ENCODE measurements at regions not wholly inside any gene's neighbourhood (a gene's known extent, or its start where the extent isn't known, plus 50 kb on each side); places are given as distances from the start of the nearest gene placed in this dataset.

DNA sequence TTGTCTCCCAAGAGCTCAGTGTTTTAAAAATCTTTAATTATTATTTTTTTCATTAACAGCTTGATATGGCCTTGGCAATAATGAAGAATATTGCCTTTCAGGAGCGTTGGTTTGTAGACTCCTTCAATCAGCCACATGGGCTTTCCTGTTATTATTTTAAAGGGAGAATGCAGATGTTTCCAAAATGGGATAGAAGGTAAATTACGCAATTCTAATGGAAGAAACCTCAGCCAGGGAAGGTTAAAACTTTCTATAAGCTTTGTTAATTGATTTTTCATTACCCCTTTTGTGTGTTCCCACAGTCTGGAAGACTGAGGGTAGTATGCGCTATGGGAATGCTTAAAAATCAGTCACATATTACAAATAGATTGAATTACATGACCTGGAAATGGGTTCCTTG lies 188.4 kb upstream of the NAV3 start:
- WGBS, 2 experiments (ENCODE audit: extremely low coverage in 2 of 2, insufficient read length in 1 of 2) = no CpG with 5 or more reads among the region's 3 CpGs
- intact Hi-C loops (cut with micrococcal nuclease) = no loop called here

More for the DNA sequence above, 188.4 kb upstream of the NAV3 start:
- Histone ChIP-seq H3K23ac (ENCODE audit: low read depth, low read length) (no peak overlapping the region), H3K9me1 (ENCODE audit: insufficient read depth, low read length) (no peaks in the 10 kb centered on the region), H2BK120ac (ENCODE audit: low read depth, low read length) (no peak overlapping the region), H2BK20ac (ENCODE audit: low read depth, low read length) (no peak overlapping the region), H3K4ac (ENCODE audit: low read depth, low read length) (no peak overlapping the region), H3K4me3 (ENCODE audit: insufficient read depth, low read depth, low read length) (no peak overlapping the region), H3K27me3 (ENCODE audit: control insufficient read depth, insufficient read depth, low read length) (peaks cover 2% of the 10 kb centered on the region; the same call in 1 of the 2 replicates), H2AK9ac (replicated peaks; ENCODE audit: low read depth, low read length, poor library complexity) (no peak overlapping the region), H2AK5ac (ENCODE audit: low read depth, low read length) (no peak overlapping the region), H3K9me3 (ENCODE audit: control insufficient read depth, insufficient read depth, low read length) (no peaks in the 10 kb centered on the region), H3K36me3 (ENCODE audit: control insufficient read depth, insufficient read depth, low read length) (no peaks in the 10 kb centered on the region), H4K5ac (ENCODE audit: low read depth, low read length) (no peak overlapping the region), H3K18ac (ENCODE audit: low read depth, low read length) (no peak overlapping the region), H3K4me1 (ENCODE audit: control insufficient read depth, insufficient read depth, low read length) (no peaks in the 10 kb centered on the region), H3K14ac (replicated peaks; ENCODE audit: low read depth, low read length) (no peak overlapping the region), H2AFZ (replicated peaks; ENCODE audit: low read length, poor library complexity) (no peak overlapping the region), H4K20me1 (ENCODE audit: insufficient read depth, low read length) (no peaks in the 10 kb centered on the region), H2BK15ac (ENCODE audit: low read depth, low read length) (no peak overlapping the region), H3K9ac (ENCODE audit: low read depth, low read length) (no peak overlapping the region), H3K27ac (ENCODE audit: insufficient read depth, low read length) (no peak overlapping the region), H3K56ac (ENCODE audit: extremely low read depth, insufficient read depth, low read length) (no peak overlapping the region), H2BK5ac (ENCODE audit: low read depth, low read length, poor library complexity, severe bottlenecking) (no peak overlapping the region), H3K4me2 (ENCODE audit: low read depth, low read length) (no peak overlapping the region), H3K79me1 (ENCODE audit: low read depth in 1 of 2, low read length in 2 of 2) (no peaks in the 10 kb centered on the region), H4K8ac (ENCODE audit: low read depth in 2 of 2, low read length in 2 of 2) (no peak overlapping the region), H4K91ac (ENCODE audit: insufficient read depth, low read depth, low read length) (no peak overlapping the region)
- no peak for DNase-seq
- ATAC-seq (ENCODE audit: low read depth) = no peak
- ChIA-PET POLR2A (ENCODE audit: unreplicated experiment) (no interaction called here), CTCF (interaction anchor here (0.7 to 0.8 kb wide), 2 partner anchors 14 to 22 kb away, joined by 3 to 5 read pairs; no protein-coding TSS in a partner anchor)
- TF ChIP-seq CEBPB (IDR thresholded peaks at IDR 0.05; ENCODE audit: low read depth, low read length) = peak; percentile 68
- no peak for TF ChIP-seq RAD21 (IDR thresholded peaks at IDR 0.05; ENCODE audit: low read length)
- no peak for TF ChIP-seq CHD1 (IDR thresholded peaks at IDR 0.05; ENCODE audit: low read depth, low read length)
- TF ChIP-seq MAFK (IDR thresholded peaks at IDR 0.05; ENCODE audit: low read depth, low read length) = no peak
- dilution Hi-C loops (cut with HindIII; ENCODE audit: low sequenced_read_pairs, unreplicated experiment) = no loop called here
- in situ Hi-C loops (cut with MboI; ENCODE audit: low sequenced_read_pairs) = no loop called here
- no TSS peak for BruUV-seq (replicated peaks)

All from IMR-90 (cell line).